ENCODE measurements at regions not wholly inside any gene's neighbourhood (a gene's known extent, or its start where the extent isn't known, plus 50 kb on each side); places are given as distances from the start of the nearest gene placed in this dataset.
A peak's percentile ranks its signal among the peaks of the same experiment; 100 is the strongest.

GRCh38 chr7:116159711-116160110, 50.6 kb upstream of the TES start:
- TF ChIP-seq SPI1 (IDR thresholded peaks at IDR 0.05; ENCODE audit: low read depth, low read length) (peak; percentile 64), POLR2A (IDR thresholded peaks at IDR 0.05; ENCODE audit: low read depth, low read length) (no peak), POU2F2 (IDR thresholded peaks at IDR 0.05; ENCODE audit: low read depth, low read length) (no peak)

Measured in GM12891 (cell line).